ENCODE measurements at regions not wholly inside any gene's neighbourhood (a gene's known extent, or its start where the extent isn't known, plus 50 kb on each side); places are given as distances from the start of the nearest gene placed in this dataset.
A peak's percentile ranks its signal among the peaks of the same experiment; 100 is the strongest.

DNA sequence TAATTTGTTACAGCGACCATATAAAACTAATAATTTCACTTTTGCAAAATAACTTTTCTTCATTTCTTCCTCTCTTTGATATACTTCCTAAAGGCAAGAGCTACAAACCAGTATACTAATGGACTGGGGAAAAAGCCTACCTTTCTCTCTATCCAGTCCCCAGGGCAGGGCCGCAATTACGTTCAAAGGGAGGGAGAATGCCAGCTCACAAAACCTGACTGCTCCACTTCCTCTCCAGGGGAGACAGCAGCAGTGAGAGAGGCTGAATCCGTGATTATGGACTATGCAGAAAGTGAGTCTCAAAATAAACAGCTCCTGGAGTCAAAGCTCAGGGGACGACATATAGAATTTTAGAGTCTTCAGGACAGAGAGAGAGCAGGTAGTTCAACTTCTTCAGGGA, 126.9 kb upstream of the HES1 start:
- Histone ChIP-seq H3K36me3 (replicated peaks in 1 of 2) (no peaks in the 10 kb centered on the region), H3K9me3 (replicated peaks in 1 of 3) (no peaks in the 10 kb centered on the region), H3K27ac (no peak overlapping the region), H3K4me1 (replicated peaks in 1 of 2) (peaks cover 15 to 26% of the 10 kb centered on the region in 2 donors), H3K27me3 (peaks cover 4% of the 10 kb centered on the region), H3K4me3 (no peak overlapping the region)
- TF ChIP-seq POLR2A (IDR thresholded peaks at IDR 0.05), result no peak
- TF ChIP-seq, protein P1, sequence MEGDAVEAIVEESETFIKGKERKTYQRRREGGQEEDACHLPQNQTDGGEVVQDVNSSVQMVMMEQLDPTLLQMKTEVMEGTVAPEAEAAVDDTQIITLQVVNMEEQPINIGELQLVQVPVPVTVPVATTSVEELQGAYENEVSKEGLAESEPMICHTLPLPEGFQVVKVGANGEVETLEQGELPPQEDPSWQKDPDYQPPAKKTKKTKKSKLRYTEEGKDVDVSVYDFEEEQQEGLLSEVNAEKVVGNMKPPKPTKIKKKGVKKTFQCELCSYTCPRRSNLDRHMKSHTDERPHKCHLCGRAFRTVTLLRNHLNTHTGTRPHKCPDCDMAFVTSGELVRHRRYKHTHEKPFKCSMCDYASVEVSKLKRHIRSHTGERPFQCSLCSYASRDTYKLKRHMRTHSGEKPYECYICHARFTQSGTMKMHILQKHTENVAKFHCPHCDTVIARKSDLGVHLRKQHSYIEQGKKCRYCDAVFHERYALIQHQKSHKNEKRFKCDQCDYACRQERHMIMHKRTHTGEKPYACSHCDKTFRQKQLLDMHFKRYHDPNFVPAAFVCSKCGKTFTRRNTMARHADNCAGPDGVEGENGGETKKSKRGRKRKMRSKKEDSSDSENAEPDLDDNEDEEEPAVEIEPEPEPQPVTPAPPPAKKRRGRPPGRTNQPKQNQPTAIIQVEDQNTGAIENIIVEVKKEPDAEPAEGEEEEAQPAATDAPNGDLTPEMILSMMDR (IDR thresholded peaks at IDR 0.05), result no peak
- WGBS, 4 donors, result 83 to 90% (median 86%) methylated on average over 5 of the region's 5 CpGs
- peak in 1 of 7 donors; percentile 39 for DNase-seq
- intact Hi-C loops (cut with DNase I), result loop anchor here (10.0 kb wide), 2 partner anchors 126 to 224 kb away; partner anchors contain the start of gene HES1 (in 1 of the 2)

DNA sequence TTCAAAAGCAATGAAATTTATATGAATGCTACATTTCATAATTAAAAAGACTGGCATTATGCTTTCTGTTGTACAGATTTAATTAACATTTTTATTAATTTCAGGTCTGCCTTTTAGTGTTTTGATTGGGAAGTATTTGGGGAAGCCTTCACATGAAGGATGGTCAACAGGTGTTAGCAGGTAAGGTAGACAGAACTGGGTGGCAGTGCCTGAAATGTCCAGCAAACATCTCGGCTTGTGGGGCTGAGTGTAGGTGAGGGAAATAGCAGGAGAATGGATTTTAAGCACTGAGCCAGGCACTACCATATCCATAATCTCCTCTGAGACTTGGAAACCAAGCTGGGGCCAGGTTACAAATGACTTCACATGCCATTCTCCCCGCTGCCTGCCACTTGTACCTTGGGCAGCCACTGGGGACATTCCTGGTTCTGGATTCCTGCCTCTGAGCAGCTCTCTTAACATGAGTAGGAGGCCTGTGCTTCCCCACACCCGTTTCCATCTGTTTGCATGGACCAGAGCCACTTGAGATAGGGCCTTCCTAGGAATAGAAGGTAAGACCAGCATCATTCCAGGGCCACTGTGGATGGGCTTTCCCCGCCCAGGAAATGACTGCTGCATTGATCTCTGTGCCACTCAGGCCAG, 125.9 kb upstream of the HES1 start:
- 86 to 90% (median 87%) methylated on average over 4 of the region's 4 CpGs for WGBS, 4 donors
- intact Hi-C loops (cut with DNase I), result loop anchor here (10.0 kb wide), 2 partner anchors 125 to 225 kb away; partner anchors contain the start of gene HES1 (in 1 of the 2)
- Histone ChIP-seq H3K4me1 (replicated peaks in 1 of 2) (peaks cover 5 to 16% of the 10 kb centered on the region in 2 donors), H3K27me3 (peaks cover 4% of the 10 kb centered on the region), H3K9me3 (replicated peaks in 1 of 3) (no peaks in the 10 kb centered on the region), H3K4me3 (no peak overlapping the region), H3K27ac (no peak overlapping the region), H3K36me3 (replicated peaks in 1 of 2) (no peaks in the 10 kb centered on the region)
- peak in 1 of 7 donors; percentile 14 for DNase-seq
- TF ChIP-seq, protein P1 (IDR thresholded peaks at IDR 0.05), result no peak
- no peak for TF ChIP-seq POLR2A (IDR thresholded peaks at IDR 0.05)

DNA sequence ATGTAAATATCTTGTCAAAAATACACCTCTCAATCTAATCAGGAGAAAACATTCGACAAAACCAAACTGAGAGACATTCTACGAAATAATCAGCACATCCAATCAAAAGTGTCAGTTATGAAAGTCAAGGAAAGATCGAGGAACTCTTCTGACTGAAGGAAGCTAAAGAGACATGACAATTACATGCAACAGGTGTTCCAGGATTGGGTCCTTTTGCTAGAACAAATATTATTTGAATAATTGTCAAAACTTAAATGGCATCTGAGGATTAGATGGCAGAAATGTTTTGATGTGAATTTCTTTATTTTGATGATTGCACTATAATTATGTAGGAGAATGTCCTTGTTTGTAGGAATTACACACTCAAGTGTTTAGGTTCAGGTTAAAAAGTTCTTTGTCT, 124.1 kb upstream of the HES1 start:
- Histone ChIP-seq H3K4me1 (replicated peaks in 1 of 2) (peaks cover 0 to 8% of the 10 kb centered on the region in 2 donors), H3K9me3 (replicated peaks in 1 of 3) (no peaks in the 10 kb centered on the region), H3K4me3 (no peak overlapping the region), H3K27me3 (peaks cover 4% of the 10 kb centered on the region), H3K27ac (no peak overlapping the region), H3K36me3 (replicated peaks in 1 of 2) (no peaks in the 10 kb centered on the region)
- intact Hi-C loops (cut with DNase I), result no loop called here
- no peak for DNase-seq
- WGBS, 4 donors, result 83 to 96% (median 90%) methylated on average over 3 of the region's 3 CpGs
- TF ChIP-seq POLR2A (IDR thresholded peaks at IDR 0.05), result no peak

DNA sequence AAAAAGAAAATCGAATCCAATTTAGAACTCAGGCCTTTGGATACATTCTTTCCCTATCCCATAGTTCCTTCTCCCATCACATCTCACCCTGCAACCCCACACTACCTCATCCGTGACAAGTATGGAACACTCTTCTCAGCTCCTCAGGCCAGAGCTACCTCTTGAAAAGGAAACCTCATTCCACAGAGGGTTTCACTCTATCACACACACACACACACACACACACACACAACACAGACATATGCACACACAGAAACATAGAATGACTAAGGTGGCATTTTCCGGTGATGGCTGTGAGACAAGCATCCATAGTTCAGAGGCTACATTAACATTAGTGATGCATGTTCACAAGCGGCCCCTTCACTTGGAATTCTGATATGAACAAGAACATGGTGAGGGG, 122.0 kb upstream of the HES1 start:
- Histone ChIP-seq H3K4me1 (replicated peaks in 1 of 2) (peaks cover 0 to 8% of the 10 kb centered on the region in 2 donors), H3K36me3 (replicated peaks in 1 of 2) (no peaks in the 10 kb centered on the region), H3K27ac (no peak overlapping the region), H3K4me3 (no peak overlapping the region), H3K9me3 (replicated peaks in 1 of 3) (no peaks in the 10 kb centered on the region), H3K27me3 (peaks cover 4% of the 10 kb centered on the region)
- 89 to 95% (median 91%) methylated on average over 4 of the region's 4 CpGs for WGBS, 4 donors
- intact Hi-C loops (cut with DNase I), result no loop called here
- no peak for TF ChIP-seq POLR2A (IDR thresholded peaks at IDR 0.05)
- TF ChIP-seq, protein P1 (IDR thresholded peaks at IDR 0.05), result no peak
- DNase-seq, result peak in 1 of 7 donors; percentile 1

DNA sequence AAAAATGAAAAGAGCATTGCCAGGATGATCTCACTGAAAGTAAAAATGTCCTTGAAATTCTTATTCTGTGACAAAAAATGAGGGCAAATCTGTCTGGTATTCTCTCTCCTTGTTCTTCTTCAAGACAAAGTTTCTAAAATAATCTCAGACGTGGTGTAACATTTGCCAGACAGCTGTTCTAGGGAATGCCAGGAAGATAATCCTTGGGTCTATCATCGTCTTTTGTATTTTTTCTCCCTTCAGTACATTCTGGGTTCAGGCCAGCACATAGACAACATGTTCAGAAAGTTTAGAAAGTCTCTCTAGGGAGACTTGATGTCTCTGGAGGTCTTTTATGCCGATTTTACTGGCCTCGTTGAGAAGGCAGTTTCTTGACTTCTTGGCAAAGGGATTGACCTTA, 121.2 kb upstream of the HES1 start:
- H3K27me3 ChIP-seq, result no peaks in the 10 kb centered on the region
- intact Hi-C loops (cut with DNase I), result no loop called here
- no peak overlapping the region for H3K27ac ChIP-seq
- WGBS, 4 donors, result 51 to 60% (median 58%) methylated on average over 4 of the region's 4 CpGs
- no peak for DNase-seq
- no peak overlapping the region for H3K4me3 ChIP-seq
- peaks cover 0 to 8% of the 10 kb centered on the region in 2 donors for H3K4me1 ChIP-seq (replicated peaks in 1 of 2)
- H3K36me3 ChIP-seq (replicated peaks in 1 of 2), result no peaks in the 10 kb centered on the region
- TF ChIP-seq, protein P1 (IDR thresholded peaks at IDR 0.05), result no peak
- TF ChIP-seq POLR2A (IDR thresholded peaks at IDR 0.05), result no peak
- no peaks in the 10 kb centered on the region for H3K9me3 ChIP-seq (replicated peaks in 1 of 3)

Measured in adrenal gland (tissue), 9 donors.